22Rv1 (cell line): ENCODE measurements at regions not wholly inside any gene's neighbourhood (a gene's known extent, or its start where the extent isn't known, plus 50 kb on each side); places are given as distances from the start of the nearest gene placed in this dataset.

Source experiments
- ZFX ChIP-seq: fragments of 450-650 bp; IDR thresholded peaks from 2 replicates; pipeline ENCODE4 v1.6.1; 2017; ENCODE audit warnings: antibody characterized with exemption, borderline replicate concordance
- TF ChIP-seq, protein P1 (sequence below): fragments of 450-650 bp; IDR thresholded peaks from 2 replicates; pipeline ENCODE4 v1.5.1; 2017; ENCODE audit warnings: mild to moderate bottlenecking

DNA sequence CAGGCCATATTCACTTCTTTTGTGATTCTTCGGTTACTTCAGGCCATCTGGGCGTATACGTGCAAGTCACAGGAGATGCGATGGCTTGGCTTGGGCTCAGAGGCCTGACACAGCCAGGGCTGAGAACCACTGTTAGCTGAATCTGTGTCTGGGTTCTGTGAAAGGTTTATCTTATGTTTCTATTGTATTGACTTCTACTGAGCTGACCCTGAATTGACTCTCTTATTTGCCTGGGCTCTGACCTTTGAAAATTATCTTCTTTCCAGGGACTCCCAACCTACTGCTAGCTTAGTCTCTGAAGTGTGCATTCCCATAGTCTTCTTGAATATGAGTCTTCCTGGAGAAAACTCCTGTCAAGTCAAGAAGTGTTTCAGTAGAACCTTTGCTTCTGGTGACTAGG is 226.4 kb upstream of the SOX4 start:
- TF ChIP-seq, protein P1, sequence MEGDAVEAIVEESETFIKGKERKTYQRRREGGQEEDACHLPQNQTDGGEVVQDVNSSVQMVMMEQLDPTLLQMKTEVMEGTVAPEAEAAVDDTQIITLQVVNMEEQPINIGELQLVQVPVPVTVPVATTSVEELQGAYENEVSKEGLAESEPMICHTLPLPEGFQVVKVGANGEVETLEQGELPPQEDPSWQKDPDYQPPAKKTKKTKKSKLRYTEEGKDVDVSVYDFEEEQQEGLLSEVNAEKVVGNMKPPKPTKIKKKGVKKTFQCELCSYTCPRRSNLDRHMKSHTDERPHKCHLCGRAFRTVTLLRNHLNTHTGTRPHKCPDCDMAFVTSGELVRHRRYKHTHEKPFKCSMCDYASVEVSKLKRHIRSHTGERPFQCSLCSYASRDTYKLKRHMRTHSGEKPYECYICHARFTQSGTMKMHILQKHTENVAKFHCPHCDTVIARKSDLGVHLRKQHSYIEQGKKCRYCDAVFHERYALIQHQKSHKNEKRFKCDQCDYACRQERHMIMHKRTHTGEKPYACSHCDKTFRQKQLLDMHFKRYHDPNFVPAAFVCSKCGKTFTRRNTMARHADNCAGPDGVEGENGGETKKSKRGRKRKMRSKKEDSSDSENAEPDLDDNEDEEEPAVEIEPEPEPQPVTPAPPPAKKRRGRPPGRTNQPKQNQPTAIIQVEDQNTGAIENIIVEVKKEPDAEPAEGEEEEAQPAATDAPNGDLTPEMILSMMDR = no peak
- TF ChIP-seq ZFX = no peak
